Neural cell (in vitro differentiated cells): ENCODE measurements at regions not wholly inside any gene's neighbourhood (a gene's known extent, or its start where the extent isn't known, plus 50 kb on each side); places are given as distances from the start of the nearest gene placed in this dataset.

ENCODE experiments used
- H2AFZ ChIP-seq: fragments of 200-600, 300-800 bp; sonication (generic), shearing (Covaris generic); 2 replicates; pipeline ENCODE4 v1.6.0; 2014; ENCODE audit warnings: low read depth, mild to moderate bottlenecking, antibody characterized with exemption, low read length, moderate library complexity
- H3F3A ChIP-seq: fragments of 200-600 bp; shearing (Covaris generic); 2 replicates; pipeline ENCODE4 v1.6.1; 2016; ENCODE audit warnings: mild to moderate bottlenecking, moderate library complexity, mixed read lengths, antibody characterized with exemption, low read length; ENCODE audit not compliant: insufficient read depth, poor library complexity, severe bottlenecking
- H3K27ac ChIP-seq: fragments of 200-600, 300-800 bp; sonication (generic), shearing (Covaris generic); 2 replicates; pipeline ENCODE4 v1.5.1; 2014; ENCODE audit warnings: mild to moderate bottlenecking, low read length, moderate library complexity
- H3K27me3 ChIP-seq: fragments of 300-800, 200-600 bp; sonication (generic), shearing (Covaris generic); 2 replicates; pipeline ENCODE4 v1.6.0; 2014; ENCODE audit warnings: mild to moderate bottlenecking, low read depth, low read length, moderate library complexity; ENCODE audit not compliant: insufficient read depth
- H3K36me3 ChIP-seq: fragments of 300-800, 200-600 bp; sonication (generic), shearing (Covaris generic); 2 replicates; pipeline ENCODE4 v1.5.1; 2014; ENCODE audit warnings: mild to moderate bottlenecking, antibody characterized with exemption, low read length, moderate library complexity; ENCODE audit not compliant: insufficient read depth
- H3K4me2 ChIP-seq: fragments of 300-800, 200-600 bp; sonication (generic), shearing (Covaris generic); 2 replicates; pipeline ENCODE4 v1.6.0; 2014; ENCODE audit warnings: mild to moderate bottlenecking, low read length
- H3K4me3 ChIP-seq: fragments of 300-800, 200-600 bp; sonication (generic), shearing (Covaris generic); 2 replicates; pipeline ENCODE4 v1.5.1; 2014; ENCODE audit warnings: mild to moderate bottlenecking, low read length, moderate library complexity
- H3K79me2 ChIP-seq: fragments of 200-600 bp; shearing (Covaris generic); replicated peaks from 2 replicates; pipeline ENCODE4 v1.6.0; 2014; ENCODE audit warnings: mild to moderate bottlenecking, low read length, moderate library complexity; ENCODE audit not compliant: insufficient read depth
- H3K9ac ChIP-seq: fragments of 300-800, 200-600 bp; sonication (generic), shearing (Covaris generic); 2 replicates; pipeline ENCODE4 v1.6.1; 2016; ENCODE audit warnings: mild to moderate bottlenecking, low read length, mixed read lengths
- H3K9me2 ChIP-seq: fragments of 200-600 bp; shearing (Covaris generic); 2 replicates; pipeline ENCODE4 v1.6.1; 2016; ENCODE audit warnings: mild to moderate bottlenecking, low read length, mixed read lengths; ENCODE audit not compliant: insufficient read depth
- H3K9me3 ChIP-seq: fragments of 200-600, 300-800 bp; sonication (generic), shearing (Covaris generic); 2 replicates; pipeline ENCODE4 v1.6.1; 2016; ENCODE audit warnings: mild to moderate bottlenecking, mixed run types, low read length, moderate library complexity, mixed read lengths
- H4K20me1 ChIP-seq: fragments of 200-600 bp; shearing (Covaris generic); 2 replicates; pipeline ENCODE4 v1.6.1; 2016; ENCODE audit warnings: mild to moderate bottlenecking, mixed run types; ENCODE audit not compliant: insufficient read depth
- EP300 ChIP-seq: fragments of 450-650 bp; conservative IDR thresholded peaks from 2 replicates; pipeline ENCODE4 v1.6.1; 2014; ENCODE audit warnings: antibody characterized with exemption, mild to moderate bottlenecking, moderate library complexity; ENCODE audit not compliant: poor library complexity, severe bottlenecking
- EZH2 ChIP-seq: fragments of 200-600, 300-800 bp; shearing (Covaris generic), sonication (generic); IDR thresholded peaks from 2 replicates; pipeline ENCODE4 v1.6.1; 2014; ENCODE audit warnings: antibody characterized with exemption, low read length, borderline replicate concordance, mild to moderate bottlenecking; ENCODE audit not compliant: insufficient read depth, poor library complexity, severe bottlenecking
- MXI1 ChIP-seq: fragments of 450-650 bp; conservative IDR thresholded peaks from 2 replicates; pipeline ENCODE4 v1.6.1; 2014; ENCODE audit warnings: antibody characterized with exemption, mild to moderate bottlenecking; ENCODE audit not compliant: poor library complexity, severe bottlenecking
- POLR2AphosphoS5 ChIP-seq: IDR thresholded peaks from 2 replicates; pipeline ENCODE4 v1.6.1; 2012
- RAD21 ChIP-seq: fragments of 450-650 bp; conservative IDR thresholded peaks from 2 replicates; pipeline ENCODE4 v1.6.1; 2014; ENCODE audit warnings: antibody characterized with exemption, mild to moderate bottlenecking, moderate library complexity
- REST ChIP-seq: IDR thresholded peaks from 2 replicates; pipeline ENCODE4 v1.6.1; 2012; ENCODE audit warnings: borderline replicate concordance
- SMC3 ChIP-seq: fragments of 450-650 bp; conservative IDR thresholded peaks from 2 replicates; pipeline ENCODE4 v1.6.1; 2014; ENCODE audit warnings: antibody characterized with exemption, mild to moderate bottlenecking, moderate library complexity; ENCODE audit not compliant: poor library complexity
- TAF1 ChIP-seq: IDR thresholded peaks from 2 replicates; pipeline ENCODE4 v1.6.1; 2012; ENCODE audit warnings: low read depth
- TF ChIP-seq, protein P1 (sequence below): fragments of 450-650 bp; IDR thresholded peaks from 2 replicates; pipeline ENCODE4 v1.5.1; 2014; ENCODE audit warnings: antibody characterized with exemption, mild to moderate bottlenecking, moderate library complexity; ENCODE audit not compliant: poor library complexity, severe bottlenecking

DNA sequence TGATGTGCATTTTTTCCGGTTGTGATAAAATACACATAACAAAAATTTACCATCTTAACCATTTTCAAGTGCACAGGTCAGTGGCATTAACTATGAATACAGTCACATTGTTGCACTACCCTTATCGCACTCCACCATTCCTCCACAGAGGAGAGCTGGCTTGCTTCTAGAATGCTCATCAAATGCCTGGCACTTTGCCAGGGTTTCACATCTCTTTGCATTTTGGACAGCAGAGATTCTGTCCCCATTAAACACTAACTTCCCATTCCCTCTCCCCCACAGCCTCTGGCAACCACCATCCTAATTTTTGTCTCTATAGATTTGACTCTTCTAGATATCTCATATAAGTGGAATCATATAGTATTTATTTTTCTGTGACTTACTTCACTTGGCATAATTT is 165.0 kb downstream of the ASB1 start:
- Histone ChIP-seq H3K79me2 (no peaks in the 10 kb centered on the region), H3K36me3 (no peaks in the 10 kb centered on the region), H3K4me2 (no peak overlapping the region), H2AFZ (no peak overlapping the region), H3K9me2 (no peaks in the 10 kb centered on the region), H3K9ac (no peak overlapping the region), H3K27me3 (no peaks in the 10 kb centered on the region), H3K4me3 (no peak overlapping the region), H3K9me3 (no peaks in the 10 kb centered on the region), H3F3A (no peaks in the 10 kb centered on the region), H4K20me1 (no peaks in the 10 kb centered on the region), H3K27ac (no peak overlapping the region)
- TF ChIP-seq EZH2 (no peak), TAF1 (no peak), EP300 (no peak), POLR2AphosphoS5 (no peak), REST (no peak), RAD21 (no peak)
- TF ChIP-seq, protein P1, sequence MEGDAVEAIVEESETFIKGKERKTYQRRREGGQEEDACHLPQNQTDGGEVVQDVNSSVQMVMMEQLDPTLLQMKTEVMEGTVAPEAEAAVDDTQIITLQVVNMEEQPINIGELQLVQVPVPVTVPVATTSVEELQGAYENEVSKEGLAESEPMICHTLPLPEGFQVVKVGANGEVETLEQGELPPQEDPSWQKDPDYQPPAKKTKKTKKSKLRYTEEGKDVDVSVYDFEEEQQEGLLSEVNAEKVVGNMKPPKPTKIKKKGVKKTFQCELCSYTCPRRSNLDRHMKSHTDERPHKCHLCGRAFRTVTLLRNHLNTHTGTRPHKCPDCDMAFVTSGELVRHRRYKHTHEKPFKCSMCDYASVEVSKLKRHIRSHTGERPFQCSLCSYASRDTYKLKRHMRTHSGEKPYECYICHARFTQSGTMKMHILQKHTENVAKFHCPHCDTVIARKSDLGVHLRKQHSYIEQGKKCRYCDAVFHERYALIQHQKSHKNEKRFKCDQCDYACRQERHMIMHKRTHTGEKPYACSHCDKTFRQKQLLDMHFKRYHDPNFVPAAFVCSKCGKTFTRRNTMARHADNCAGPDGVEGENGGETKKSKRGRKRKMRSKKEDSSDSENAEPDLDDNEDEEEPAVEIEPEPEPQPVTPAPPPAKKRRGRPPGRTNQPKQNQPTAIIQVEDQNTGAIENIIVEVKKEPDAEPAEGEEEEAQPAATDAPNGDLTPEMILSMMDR, result no peak

- no peak overlapping the region for H2AFZ ChIP-seq
- no peaks in the 10 kb centered on the region for H3K27me3 ChIP-seq
Observed at GRCh38 chr2:238593236-238593635, 166.5 kb downstream of the ASB1 start.

More at GRCh38 chr2:238593236-238593635, 166.5 kb downstream of the ASB1 start:
- H3K36me3 ChIP-seq, result no peaks in the 10 kb centered on the region
- H3K9me2 ChIP-seq, result no peaks in the 10 kb centered on the region
- no peaks in the 10 kb centered on the region for H3K79me2 ChIP-seq
- H3K4me3 ChIP-seq, result no peak overlapping the region
- no peak overlapping the region for H3K9ac ChIP-seq
- no peaks in the 10 kb centered on the region for H3F3A ChIP-seq
- no peak overlapping the region for H3K4me2 ChIP-seq
- no peak overlapping the region for H3K27ac ChIP-seq
- no peaks in the 10 kb centered on the region for H3K9me3 ChIP-seq
- no peaks in the 10 kb centered on the region for H4K20me1 ChIP-seq
- TF ChIP-seq, protein P1, result no peak
- TF ChIP-seq RAD21 (no peak), MXI1 (no peak), SMC3 (no peak), TAF1 (no peak), EZH2 (no peak), REST (no peak), POLR2AphosphoS5 (no peak), EP300 (no peak)
